Thoracic aorta (tissue), 2 donors: ENCODE measurements at regions not wholly inside any gene's neighbourhood (a gene's known extent, or its start where the extent isn't known, plus 50 kb on each side); places are given as distances from the start of the nearest gene placed in this dataset.

Experiments
- ATAC-seq: fragments of 150-250 bp; one replicate; pipeline ENCODE4 v1.8.0; 2017; ENCODE audit warnings: low read depth; ENCODE audit not compliant: insufficient number of reproducible peaks, low FRiP score
- DNase-seq: peaks from one replicate; pipeline ENCODE4 v3.0.0-alpha.2; 2020; ENCODE audit warnings: low spot score
- H3K27ac ChIP-seq, 2 donors: fragments of 200-600 bp; sonication (generic); 1 replicate in 1 of 2; 2 replicates in 1 of 2; pipeline ENCODE4 v1.5.1; 2016; ENCODE audit warnings: mild to moderate bottlenecking in 2 of 2, moderate library complexity in 2 of 2
- H3K27me3 ChIP-seq: fragments of 200-600 bp; sonication (generic); replicated peaks from 2 replicates; pipeline ENCODE4 v1.6.0; 2016; ENCODE audit warnings: mild to moderate bottlenecking; ENCODE audit not compliant: insufficient read depth
- H3K36me3 ChIP-seq: fragments of 200-600 bp; sonication (generic); one replicate; pipeline ENCODE4 v1.5.1; 2016
- H3K4me1 ChIP-seq, 2 donors: fragments of 200-600 bp; sonication (generic); 1 replicate in 1 of 2; 2 replicates in 1 of 2; pipeline versions ENCODE4 v1.5.1 to v1.6.0; 2016; ENCODE audit warnings: low read depth in 2 of 2, mild to moderate bottlenecking in 1 of 2; ENCODE audit not compliant: control insufficient read depth in 1 of 2
- H3K4me3 ChIP-seq: fragments of 200-600 bp; sonication (generic); 2 replicates; pipeline ENCODE4 v1.5.1; 2016; ENCODE audit warnings: mild to moderate bottlenecking
- H3K9me3 ChIP-seq: fragments of 200-600 bp; sonication (generic); 2 replicates; pipeline ENCODE4 v1.5.1; 2016
- CTCF ChIP-seq: fragments of 200-600 bp; sonication (generic); IDR thresholded peaks from one replicate; pipeline ENCODE4 v1.5.1; 2019; ENCODE audit warnings: antibody characterized with exemption

GRCh38 chr3:24793896-24794295 lies 299.2 kb upstream of the THRB start:
- no peak overlapping the region for H3K27ac ChIP-seq
- TF ChIP-seq CTCF = no peak
- no peaks in the 10 kb centered on the region for H3K27me3 ChIP-seq
- no peaks in the 10 kb centered on the region for H3K36me3 ChIP-seq
- H3K4me3 ChIP-seq = no peak overlapping the region
- H3K4me1 ChIP-seq = no peaks in the 10 kb centered on the region
- no peak for ATAC-seq
- DNase-seq = no peak
- no peaks in the 10 kb centered on the region for H3K9me3 ChIP-seq

- no peaks in the 10 kb centered on the region for H3K4me1 ChIP-seq
- no peak overlapping the region for H3K27ac ChIP-seq
- ATAC-seq = no peak
- no peak for DNase-seq
- no peaks in the 10 kb centered on the region for H3K36me3 ChIP-seq
- H3K4me3 ChIP-seq = no peak overlapping the region
- H3K9me3 ChIP-seq = no peaks in the 10 kb centered on the region
- H3K27me3 ChIP-seq = no peaks in the 10 kb centered on the region
- no peak for TF ChIP-seq CTCF
Measured at GRCh38 chr3:24802614-24803013, 308.0 kb upstream of the THRB start.

GRCh38 chr3:24804095-24804494 lies 309.4 kb upstream of the THRB start:
- Histone ChIP-seq H3K27ac (no peak overlapping the region), H3K27me3 (no peaks in the 10 kb centered on the region), H3K4me3 (no peak overlapping the region), H3K9me3 (no peaks in the 10 kb centered on the region), H3K4me1 (no peaks in the 10 kb centered on the region), H3K36me3 (no peaks in the 10 kb centered on the region)
- TF ChIP-seq CTCF = no peak
- no peak for ATAC-seq
- no peak for DNase-seq

DNA sequence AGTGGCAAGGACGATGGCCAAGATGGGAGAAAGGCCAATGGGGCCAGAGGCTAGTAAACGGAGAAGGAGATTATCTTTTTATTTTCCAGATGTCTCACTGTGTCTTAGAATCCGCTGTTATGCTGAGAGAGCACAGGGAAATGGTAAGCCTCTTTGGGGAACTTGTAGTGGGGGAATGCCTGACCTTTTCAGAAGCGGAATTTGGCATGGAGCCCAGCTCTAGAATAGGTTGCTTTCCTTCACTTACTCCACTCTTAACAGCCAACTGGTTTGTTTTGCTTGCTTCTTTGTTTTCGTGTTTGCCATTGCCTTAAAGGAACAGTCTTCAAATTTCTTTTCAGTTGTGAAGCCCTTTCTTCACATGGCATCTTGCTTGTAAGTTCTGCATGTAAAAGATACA lies 316.2 kb upstream of the THRB start:
- Histone ChIP-seq H3K9me3 (no peaks in the 10 kb centered on the region), H3K27me3 (no peaks in the 10 kb centered on the region), H3K27ac (no peak overlapping the region), H3K36me3 (no peaks in the 10 kb centered on the region), H3K4me3 (no peak overlapping the region), H3K4me1 (no peaks in the 10 kb centered on the region)
- TF ChIP-seq CTCF = no peak
- DNase-seq = no peak
- ATAC-seq = no peak

DNA sequence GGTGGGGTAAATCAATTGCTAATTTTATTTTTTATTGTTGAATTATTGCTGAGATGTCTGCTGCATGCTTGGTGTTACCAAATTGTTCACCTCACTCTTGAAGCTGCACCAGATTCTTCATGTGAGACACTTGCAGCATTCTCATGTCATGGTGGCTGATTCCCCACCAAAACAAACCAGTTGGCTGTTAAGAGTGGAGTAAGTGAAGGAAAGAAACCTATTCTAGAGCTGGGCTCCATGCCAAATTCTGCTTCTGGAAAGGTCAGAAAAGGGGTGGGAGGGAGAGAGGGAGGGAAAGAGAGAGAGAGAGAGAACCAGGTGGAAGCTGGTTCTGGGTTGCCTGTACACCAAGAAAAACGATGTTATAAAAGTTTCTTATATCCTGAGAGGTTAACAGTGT lies 317.5 kb upstream of the THRB start:
- no peaks in the 10 kb centered on the region for H3K27me3 ChIP-seq
- no peaks in the 10 kb centered on the region for H3K36me3 ChIP-seq
- H3K4me3 ChIP-seq = no peak overlapping the region
- no peak overlapping the region for H3K27ac ChIP-seq
- no peaks in the 10 kb centered on the region for H3K9me3 ChIP-seq
- DNase-seq (no peak), ATAC-seq (no peak)
- H3K4me1 ChIP-seq = no peaks in the 10 kb centered on the region
- TF ChIP-seq CTCF = no peak
